Prostate gland (tissue), 2 donors: ENCODE measurements at regions not wholly inside any gene's neighbourhood (a gene's known extent, or its start where the extent isn't known, plus 50 kb on each side); places are given as distances from the start of the nearest gene placed in this dataset.

ENCODE experiments used
- DNase-seq: peaks from one replicate; pipeline ENCODE4 v3.0.0-alpha.2; 2019; ENCODE audit warnings: low spot score
- H3K27ac ChIP-seq, 2 donors: fragments of 200-600 bp; sonication (generic); 2 replicates each; pipeline ENCODE4 v1.5.1; 2017 to 2019
- H3K27me3 ChIP-seq: fragments of 200-600 bp; sonication (generic); replicated peaks from 2 replicates; pipeline ENCODE4 v1.5.1; 2019; ENCODE audit not compliant: insufficient read depth
- H3K36me3 ChIP-seq, 2 donors: fragments of 200-600 bp; sonication (generic); 1 replicate in 1 of 2; 2 replicates in 1 of 2; pipeline versions ENCODE4 v1.5.1 to v1.8.1; 2017 to 2019
- H3K4me1 ChIP-seq: fragments of 200-600 bp; sonication (generic); replicated peaks from 2 replicates; pipeline ENCODE4 v1.5.1; 2019
- H3K4me3 ChIP-seq, 2 donors: fragments of 200-600 bp; sonication (generic); 2 replicates each; pipeline ENCODE4 v1.5.1; 2017 to 2019
- H3K9me3 ChIP-seq: fragments of 200-600 bp; sonication (generic); 2 replicates; pipeline ENCODE4 v1.5.1; 2017
- CTCF ChIP-seq, 4 experiments: fragments of 200-600 bp in 2 of 4; fragments of 450-650 bp in 2 of 4; sonication (generic) in 2 of 4; IDR thresholded peaks; 1 replicate in 3 of 4; 2 replicates in 1 of 4; pipeline ENCODE4 v1.5.1; 2016 to 2019; ENCODE audit warnings: antibody characterized with exemption in 4 of 4, mild to moderate bottlenecking in 2 of 4, moderate library complexity in 2 of 4
- POLR2A ChIP-seq: fragments of 450-650 bp; IDR thresholded peaks from one replicate; pipeline ENCODE4 v1.6.1; 2016; ENCODE audit warnings: antibody characterized with exemption, mild to moderate bottlenecking
- POLR2AphosphoS5 ChIP-seq: sonication (generic); formaldehyde crosslinking; IDR thresholded peaks from one replicate; pipeline ENCODE4 v1.6.1; 2017; ENCODE audit warnings: antibody characterized with exemption
- WGBS: methylation state at CpG from one replicate; pipeline ENCODE4 v1.1.5; 2018; 5-methylcytosine and 5-hydroxymethylcytosine counted together
- intact Hi-C: fragments of 100-400 bp; cut with DNase I; formaldehyde crosslinking; loops from one replicate; pipeline ENCODE4 v1.14.2; 2022

GRCh38 chr1:221509575-221510355 lies 232.1 kb downstream of the DUSP10 start:
- 64% methylated on average over 3 of the region's 3 CpGs for WGBS
- intact Hi-C loops, result no loop called here
- H3K9me3 ChIP-seq, result no peaks in the 10 kb centered on the region
- H3K27ac ChIP-seq, result no peak overlapping the region
- DNase-seq, result no peak
- H3K27me3 ChIP-seq, result no peaks in the 10 kb centered on the region
- H3K36me3 ChIP-seq, result no peaks in the 10 kb centered on the region
- no peaks in the 10 kb centered on the region for H3K4me1 ChIP-seq
- H3K4me3 ChIP-seq, result no peak overlapping the region
- TF ChIP-seq CTCF (IDR thresholded peaks at IDR 0.05) (no peak), POLR2AphosphoS5 (no peak)

GRCh38 chr1:221510793-221511503 lies 230.9 kb downstream of the DUSP10 start:
- H3K27ac ChIP-seq, result no peak overlapping the region
- DNase-seq, result no peak
- no peaks in the 10 kb centered on the region for H3K27me3 ChIP-seq
- H3K4me1 ChIP-seq, result no peaks in the 10 kb centered on the region
- TF ChIP-seq POLR2A (no peak), POLR2AphosphoS5 (no peak), CTCF (IDR thresholded peaks at IDR 0.05) (no peak)
- 52% methylated on average over 3 of the region's 3 CpGs for WGBS
- H3K36me3 ChIP-seq, result no peaks in the 10 kb centered on the region
- no peaks in the 10 kb centered on the region for H3K9me3 ChIP-seq
- intact Hi-C loops, result no loop called here
- no peak overlapping the region for H3K4me3 ChIP-seq

- no peak overlapping the region for H3K27ac ChIP-seq
- H3K27me3 ChIP-seq, result no peaks in the 10 kb centered on the region
- intact Hi-C loops, result no loop called here
- no peak overlapping the region for H3K4me3 ChIP-seq
- TF ChIP-seq POLR2A, result no peak
- TF ChIP-seq POLR2AphosphoS5, result no peak
- no peak for TF ChIP-seq CTCF (IDR thresholded peaks at IDR 0.05)
- no peak for DNase-seq
- no peaks in the 10 kb centered on the region for H3K4me1 ChIP-seq
- no peaks in the 10 kb centered on the region for H3K36me3 ChIP-seq
- 43% methylated on average over 3 of the region's 3 CpGs for WGBS
- no peaks in the 10 kb centered on the region for H3K9me3 ChIP-seq
Observed at GRCh38 chr1:221511797-221512196, 230.1 kb downstream of the DUSP10 start.

GRCh38 chr1:221514806-221515205 lies 227.1 kb downstream of the DUSP10 start:
- Histone ChIP-seq H3K9me3 (no peaks in the 10 kb centered on the region), H3K27me3 (no peaks in the 10 kb centered on the region), H3K4me1 (no peaks in the 10 kb centered on the region), H3K4me3 (no peak overlapping the region), H3K27ac (no peak overlapping the region), H3K36me3 (no peaks in the 10 kb centered on the region)
- TF ChIP-seq CTCF (IDR thresholded peaks at IDR 0.05), result no peak
- no peak for TF ChIP-seq POLR2AphosphoS5
- TF ChIP-seq POLR2A, result no peak
- intact Hi-C loops, result no loop called here
- no peak for DNase-seq

- Histone ChIP-seq H3K36me3 (no peaks in the 10 kb centered on the region), H3K9me3 (no peaks in the 10 kb centered on the region), H3K27me3 (no peaks in the 10 kb centered on the region), H3K27ac (no peak overlapping the region), H3K4me1 (no peaks in the 10 kb centered on the region), H3K4me3 (no peak overlapping the region)
- DNase-seq, result no peak
- no peak for TF ChIP-seq POLR2AphosphoS5
- TF ChIP-seq CTCF (IDR thresholded peaks at IDR 0.05), result no peak
- TF ChIP-seq POLR2A, result no peak
- intact Hi-C loops, result no loop called here
Observed at GRCh38 chr1:221515496-221515895, 226.4 kb downstream of the DUSP10 start.
